GM12891 (cell line): ENCODE measurements at regions not wholly inside any gene's neighbourhood (a gene's known extent, or its start where the extent isn't known, plus 50 kb on each side); places are given as distances from the start of the nearest gene placed in this dataset.

ENCODE experiments used
- POLR2A ChIP-seq: IDR thresholded peaks from 2 replicates; pipeline ENCODE4 v1.6.1; 2011; ENCODE audit warnings: low read depth, low read length, control low read depth
- POLR2AphosphoS5 ChIP-seq: IDR thresholded peaks from 2 replicates; pipeline ENCODE4 v1.6.1; 2011; ENCODE audit warnings: low read depth, low read length, control low read depth
- SPI1 ChIP-seq: IDR thresholded peaks from 2 replicates; pipeline ENCODE4 v1.6.1; 2011; ENCODE audit warnings: low read depth, low read length, control low read depth
- TAF1 ChIP-seq: IDR thresholded peaks from 2 replicates; pipeline ENCODE4 v1.6.1; 2011; ENCODE audit warnings: low read depth, low read length, control low read depth

- TF ChIP-seq TAF1 (no peak), POLR2A (no peak), POLR2AphosphoS5 (no peak), SPI1 (no peak)
These were observed 494.7 kb downstream of the CD83 start for GRCh38 chr6:14612016-14612980.
